NCI-H460 (cell line): ENCODE measurements at regions not wholly inside any gene's neighbourhood (a gene's known extent, or its start where the extent isn't known, plus 50 kb on each side); places are given as distances from the start of the nearest gene placed in this dataset.

Experiments used
- DNase-seq: peaks from one replicate; pipeline ENCODE4 v3.0.0-alpha.2; 2016; ENCODE audit warnings: low read depth; ENCODE audit errors: extremely low read depth

DNA sequence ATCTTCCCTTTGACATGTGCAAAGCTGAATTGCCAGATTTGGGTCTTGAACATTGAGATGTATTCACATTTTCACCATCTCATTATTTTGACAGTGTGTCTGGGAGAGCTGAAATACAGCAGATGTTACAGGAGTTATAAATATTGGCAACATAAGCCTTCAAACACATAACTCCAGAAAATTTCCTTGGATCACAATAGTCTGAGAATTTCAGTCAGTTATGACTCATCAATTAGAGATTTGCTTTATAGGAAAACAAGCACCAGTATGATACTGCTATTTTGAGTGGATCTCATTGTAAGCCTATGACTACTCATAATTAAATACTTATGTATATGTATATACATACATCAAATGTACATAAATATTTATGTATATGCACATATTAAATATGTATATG, 1171.8 kb downstream of the AMY1C start:
- DNase-seq: no peak

DNA sequence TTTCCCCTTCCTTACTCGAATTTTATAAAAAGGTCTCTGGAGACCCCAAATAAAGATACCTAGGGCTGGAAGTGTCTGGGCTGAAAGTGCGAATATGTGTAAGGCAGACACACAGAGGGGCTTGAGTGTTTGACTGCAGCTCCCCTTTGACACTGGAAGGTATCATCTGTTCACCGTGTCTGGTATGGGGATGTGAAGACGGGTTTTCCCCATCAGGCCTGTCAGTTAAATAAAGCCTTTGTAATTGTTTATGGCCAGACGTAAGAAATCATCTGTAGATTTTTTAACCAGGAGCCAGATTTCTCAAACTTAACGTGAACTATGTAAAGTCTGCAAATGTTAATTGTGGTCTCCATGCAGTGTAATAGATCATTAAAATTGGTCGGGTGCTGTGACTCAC, 1173.4 kb downstream of the AMY1C start:
- DNase-seq: no peak

DNA sequence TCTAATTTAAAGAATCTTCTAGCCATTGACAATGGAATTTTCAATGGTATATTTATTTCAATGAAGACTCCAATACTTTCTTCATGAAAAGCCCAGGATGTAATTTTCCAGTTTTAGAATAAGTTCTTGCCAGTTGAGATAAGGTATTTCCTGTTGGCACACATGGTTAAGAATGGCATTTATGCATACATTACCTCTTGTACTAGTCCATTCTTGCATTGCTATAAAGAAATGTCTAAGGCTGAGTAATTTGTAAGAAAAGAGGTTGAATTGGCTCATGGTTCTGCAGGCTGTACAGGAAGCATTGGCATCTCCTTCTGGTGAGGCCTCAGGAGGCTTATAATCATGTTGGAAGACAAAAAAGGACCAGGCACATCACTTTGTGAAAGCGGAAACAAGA, 1179.6 kb downstream of the AMY1C start:
- DNase-seq: no peak

DNA sequence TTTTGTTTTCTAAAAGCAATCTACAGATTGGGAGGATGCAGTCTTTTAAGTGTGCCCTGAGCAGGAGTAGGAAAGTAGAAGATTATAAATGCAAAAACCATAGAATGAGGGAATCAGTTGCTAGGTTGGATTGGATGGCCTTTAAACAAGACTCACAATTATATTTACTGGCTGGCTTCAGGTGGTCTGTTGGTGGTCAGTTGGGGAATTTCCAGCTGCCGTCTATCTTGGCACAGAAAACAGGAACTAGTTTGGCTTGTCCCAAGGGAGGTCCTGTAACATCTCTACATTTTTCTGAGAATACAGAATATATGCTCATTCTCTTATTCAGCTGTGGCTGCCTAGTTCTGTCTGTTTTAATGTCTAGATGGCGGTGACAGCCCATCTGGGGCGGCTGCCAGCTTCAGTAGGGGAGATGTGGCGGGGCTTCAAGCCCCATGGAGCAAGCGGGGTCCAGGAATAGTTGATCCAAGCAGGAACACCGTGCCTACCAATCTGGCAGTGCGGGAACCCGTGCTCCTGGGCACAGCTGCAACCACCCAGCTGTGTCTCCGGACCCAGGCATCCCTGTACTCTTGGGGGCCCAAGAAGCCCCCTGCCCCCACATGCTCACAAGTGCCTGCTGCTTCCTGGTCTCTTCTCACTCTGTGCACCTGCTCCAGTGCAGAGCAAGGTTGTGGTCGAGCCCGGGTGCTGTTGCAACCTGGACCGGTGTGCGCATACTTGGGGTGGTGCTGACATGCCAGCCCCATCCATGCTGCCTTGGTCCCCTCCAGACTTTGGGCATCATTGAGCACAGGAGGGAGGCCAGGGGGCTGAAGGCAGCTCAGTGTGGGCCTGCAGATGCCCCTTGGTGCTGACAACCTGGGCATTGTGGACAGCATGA, 1182.6 kb downstream of the AMY1C start:
- DNase-seq: no peak

DNA sequence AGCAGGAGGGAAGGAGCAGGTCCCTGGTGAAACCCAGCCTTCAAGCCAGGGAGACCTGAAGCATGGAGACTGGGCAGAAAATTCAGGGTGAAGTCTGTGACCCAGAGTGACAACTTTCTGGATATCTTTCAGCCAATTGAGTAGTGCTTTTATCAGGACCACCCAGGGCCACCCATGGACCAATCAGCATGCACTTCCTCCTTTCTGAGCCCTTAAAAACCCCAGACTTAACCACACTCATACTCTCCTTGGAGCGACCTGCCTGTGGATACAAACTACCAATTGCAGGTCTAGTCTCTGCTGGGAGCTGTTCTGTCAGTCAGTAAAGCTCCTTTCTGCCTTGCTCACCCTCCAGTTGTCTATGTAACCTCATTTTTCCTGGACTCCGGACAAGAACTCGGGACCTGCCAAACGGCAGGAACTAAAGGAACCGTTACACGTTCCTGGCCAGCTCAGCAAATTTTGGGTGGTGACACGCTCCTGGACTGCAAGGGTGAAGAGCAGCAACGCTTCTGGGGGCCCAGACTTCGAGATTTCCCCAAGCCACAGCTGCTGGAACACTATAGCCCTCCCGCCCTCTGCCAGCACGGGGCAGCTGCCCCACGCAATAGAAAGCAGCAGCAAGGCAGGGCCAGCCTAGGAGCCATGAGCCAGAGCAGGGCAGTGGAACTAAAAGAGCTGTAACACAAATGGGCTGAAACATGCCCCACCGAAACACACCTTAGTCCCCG, 1183.4 kb downstream of the AMY1C start:
- no peak for DNase-seq

DNA sequence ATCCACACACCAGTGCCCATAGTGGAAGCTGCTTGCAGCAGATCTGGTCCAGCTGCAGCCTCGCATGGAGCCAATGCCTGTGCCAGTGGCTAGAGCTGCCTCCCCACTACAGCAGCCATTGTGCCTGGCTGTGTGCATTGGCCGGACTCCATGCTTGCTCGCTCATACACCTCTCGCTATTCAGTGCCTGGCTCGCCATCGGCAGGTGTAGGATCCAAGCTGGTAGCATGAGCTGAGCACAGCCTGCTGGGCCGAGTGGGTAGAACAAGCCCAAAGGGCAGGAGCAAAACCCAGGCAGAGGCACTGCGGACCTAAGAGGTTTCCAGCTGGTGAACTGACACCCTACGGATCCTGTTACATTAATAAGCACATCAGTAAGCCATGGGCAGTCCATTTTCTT, 1184.1 kb downstream of the AMY1C start:
- DNase-seq: no peak

DNA sequence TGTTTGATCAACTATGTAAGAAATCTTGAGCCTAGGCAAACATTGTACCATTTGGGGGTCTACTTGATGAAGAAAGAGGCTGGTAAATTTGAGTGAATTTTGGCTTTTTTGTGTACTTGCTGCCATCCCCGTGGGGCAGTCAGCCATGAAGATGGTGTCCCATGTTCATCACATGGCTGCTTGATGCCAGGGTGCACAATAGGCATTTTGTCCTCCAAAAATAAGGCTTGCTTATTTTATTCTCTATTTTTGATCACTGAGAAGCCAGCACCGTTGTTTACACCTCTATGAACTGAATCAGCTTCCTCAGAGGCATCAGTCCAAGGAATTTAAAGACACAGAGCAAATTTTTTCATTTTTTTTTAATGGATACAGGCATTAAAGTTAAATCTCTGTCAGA, 1195.7 kb downstream of the AMY1C start:
- DNase-seq: no peak

DNA sequence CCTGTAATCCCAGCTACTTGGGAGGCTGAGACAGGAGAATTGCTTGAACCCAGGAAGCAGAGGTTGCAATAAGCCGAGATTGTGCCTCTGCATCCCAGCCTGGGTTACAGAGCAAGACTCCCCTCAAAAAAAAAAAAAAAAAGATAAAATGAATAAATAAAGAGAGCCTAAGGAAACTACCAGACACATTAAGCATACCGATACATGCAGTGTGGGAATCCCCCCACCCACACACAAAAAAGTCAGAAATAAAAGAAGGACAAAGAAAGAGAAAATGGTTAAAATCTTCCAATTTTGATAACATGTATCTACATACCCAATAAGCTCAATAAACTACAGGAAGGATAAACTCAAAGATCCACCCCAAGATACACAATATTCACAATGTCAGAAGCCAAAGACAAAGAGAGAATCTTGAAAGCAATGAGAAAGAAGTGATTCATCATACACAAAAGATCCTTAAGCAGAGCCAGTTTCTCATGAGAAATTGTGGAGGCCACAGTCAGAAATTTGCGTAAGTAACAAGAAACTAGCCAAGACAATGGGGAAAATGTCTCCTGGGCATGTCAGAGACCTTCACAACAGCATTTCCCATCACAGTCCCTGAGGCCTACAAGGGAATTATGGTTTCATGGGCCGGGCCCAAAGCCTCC, 1197.0 kb downstream of the AMY1C start:
- no peak for DNase-seq

DNA sequence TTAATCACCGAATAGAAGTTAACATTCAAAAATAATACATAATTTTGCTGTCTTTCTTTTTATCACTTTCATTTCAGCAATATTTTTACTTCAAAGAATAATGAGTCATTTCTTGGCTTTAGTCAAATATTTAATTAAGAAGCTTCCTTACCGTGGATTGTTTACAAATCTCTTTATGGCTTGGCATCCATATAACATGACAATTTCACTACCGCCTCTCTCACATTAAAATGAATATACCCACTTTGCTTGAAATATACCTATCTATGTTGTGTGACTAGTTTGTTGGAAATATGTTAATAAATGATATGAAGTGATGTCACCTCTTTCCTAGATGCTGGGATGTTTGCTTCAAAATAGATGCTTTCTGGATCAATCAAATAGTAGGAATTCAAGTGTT, 1203.9 kb downstream of the AMY1C start:
- DNase-seq: no peak

DNA sequence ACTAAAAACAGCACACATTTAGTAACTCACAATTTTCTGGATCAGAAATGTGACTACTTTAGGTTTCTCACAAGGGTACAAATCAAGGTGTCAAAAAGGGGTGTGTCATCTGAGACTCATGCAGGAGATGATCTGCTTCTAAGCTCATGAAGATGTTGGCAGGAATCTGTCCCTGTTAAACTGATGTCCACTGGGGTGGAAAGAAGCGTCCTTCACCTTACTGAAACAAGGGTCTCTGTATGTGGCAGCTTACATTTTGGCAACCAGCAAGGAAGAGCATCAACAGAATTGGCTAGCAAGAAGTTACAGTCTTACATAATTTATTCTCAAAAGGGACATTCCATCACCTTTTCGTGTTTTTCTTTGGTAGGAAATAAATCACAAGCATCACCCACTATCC, 1223.8 kb downstream of the AMY1C start:
- DNase-seq: no peak

DNA sequence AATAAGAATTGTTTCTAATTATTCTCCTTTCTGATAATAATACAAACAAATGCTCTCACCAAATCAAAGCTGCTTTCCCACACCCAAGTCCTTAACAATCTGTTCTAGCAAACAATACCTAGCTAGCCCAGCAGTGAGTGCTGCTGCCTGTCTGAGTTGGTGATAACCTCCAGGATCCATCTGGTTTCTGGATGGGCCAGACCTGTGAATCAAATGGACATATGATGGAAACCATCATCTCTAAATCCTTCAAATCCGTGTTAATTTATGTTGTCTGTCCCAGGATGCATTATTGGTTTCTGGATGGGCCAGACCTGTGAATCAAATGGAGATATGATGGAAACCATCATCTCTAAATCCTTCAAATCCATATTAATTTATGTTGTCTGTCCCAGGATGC, 1230.0 kb downstream of the AMY1C start:
- DNase-seq: no peak

DNA sequence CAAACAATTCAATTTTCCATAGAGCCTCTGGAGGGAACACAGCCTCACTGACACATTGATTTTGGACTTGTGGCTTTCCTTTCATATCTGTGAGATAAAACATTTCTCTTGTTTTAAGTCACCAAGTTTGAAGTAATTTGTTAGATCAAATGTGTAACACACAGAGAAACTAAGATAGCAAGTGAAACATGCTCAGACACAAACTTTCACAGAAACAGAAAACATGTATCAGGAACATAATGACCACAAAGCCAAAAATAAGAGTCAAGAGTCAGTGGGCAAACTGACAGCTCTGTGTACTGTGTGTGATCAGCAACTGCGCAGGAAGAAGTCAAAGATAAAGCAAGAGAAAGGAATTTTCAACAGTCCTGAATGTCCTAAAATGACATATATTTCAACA, 1237.5 kb downstream of the AMY1C start:
- DNase-seq: no peak

DNA sequence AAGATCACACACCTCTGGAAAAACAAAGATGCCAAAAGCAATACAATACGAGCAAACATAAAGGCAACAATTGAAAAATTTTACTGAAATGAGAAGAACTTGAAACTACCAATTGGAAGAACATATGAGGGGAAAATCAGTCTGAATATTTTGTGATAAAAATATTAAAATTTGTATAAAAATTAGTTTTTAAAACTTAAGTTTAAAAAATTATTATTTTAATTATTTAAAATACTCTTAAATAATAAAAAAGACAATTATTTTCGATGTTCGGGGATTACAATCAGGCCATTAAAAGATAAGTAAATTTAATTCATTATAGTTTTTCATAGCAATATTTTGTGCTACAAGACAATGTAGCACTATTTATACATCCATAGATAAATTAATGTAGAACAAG, 1239.3 kb downstream of the AMY1C start:
- no peak for DNase-seq

DNA sequence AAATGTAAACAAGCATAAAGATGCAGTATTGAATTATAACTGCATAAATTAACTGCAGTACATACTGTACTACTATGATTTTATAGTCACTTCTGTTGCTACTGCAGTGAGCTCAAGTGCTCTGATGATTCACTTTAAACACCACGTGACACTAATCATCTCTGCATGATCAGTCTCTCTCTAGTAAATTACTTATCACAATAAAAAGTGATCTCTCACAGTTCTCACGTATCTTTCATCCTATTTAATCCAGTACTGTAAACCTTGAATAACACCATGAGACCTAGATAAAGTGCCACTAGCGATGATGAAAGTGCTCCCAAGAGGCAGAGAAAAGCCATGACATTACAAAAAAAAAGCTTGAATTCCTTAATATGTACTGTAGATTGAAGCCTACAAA, 1242.0 kb downstream of the AMY1C start:
- DNase-seq: no peak

DNA sequence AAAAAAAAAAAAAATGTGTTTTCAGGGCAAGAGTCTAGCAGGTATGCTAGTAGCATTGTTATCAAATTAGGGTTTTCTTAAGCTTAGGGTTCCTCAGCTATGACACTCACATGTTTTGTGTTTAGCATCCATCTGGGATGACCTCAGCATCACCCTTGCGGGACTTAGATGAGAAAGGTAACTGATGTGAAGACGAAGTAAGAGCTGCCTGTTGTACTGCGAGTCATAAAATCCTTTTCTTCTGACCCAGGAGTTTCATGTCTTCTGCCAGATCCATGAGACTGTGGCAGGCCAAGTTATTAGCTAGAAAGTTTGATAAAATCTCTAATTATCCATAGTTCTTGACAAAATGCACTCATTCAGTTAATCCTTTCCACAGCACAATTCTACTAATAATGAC, 1251.1 kb downstream of the AMY1C start:
- DNase-seq: no peak

DNA sequence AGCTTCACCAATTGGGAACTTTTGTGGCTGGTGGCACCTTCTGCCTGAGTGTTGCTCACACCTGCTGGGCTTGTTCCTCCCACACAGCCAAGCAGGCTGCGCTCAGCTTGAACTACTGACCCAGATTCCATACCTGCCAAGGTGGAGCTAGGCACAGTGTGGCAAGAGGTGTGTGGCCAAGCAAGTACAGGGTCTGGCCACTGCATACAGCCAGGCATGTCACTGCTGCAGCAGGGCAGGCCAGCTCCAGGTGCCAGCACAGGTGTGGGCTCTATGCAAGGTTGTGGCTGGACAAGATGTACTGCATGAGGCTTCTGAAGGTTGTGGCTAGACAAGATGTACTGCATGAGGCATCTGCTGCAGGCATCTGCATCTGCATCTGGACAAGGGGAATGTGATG, 1254.8 kb downstream of the AMY1C start:
- no peak for DNase-seq

DNA sequence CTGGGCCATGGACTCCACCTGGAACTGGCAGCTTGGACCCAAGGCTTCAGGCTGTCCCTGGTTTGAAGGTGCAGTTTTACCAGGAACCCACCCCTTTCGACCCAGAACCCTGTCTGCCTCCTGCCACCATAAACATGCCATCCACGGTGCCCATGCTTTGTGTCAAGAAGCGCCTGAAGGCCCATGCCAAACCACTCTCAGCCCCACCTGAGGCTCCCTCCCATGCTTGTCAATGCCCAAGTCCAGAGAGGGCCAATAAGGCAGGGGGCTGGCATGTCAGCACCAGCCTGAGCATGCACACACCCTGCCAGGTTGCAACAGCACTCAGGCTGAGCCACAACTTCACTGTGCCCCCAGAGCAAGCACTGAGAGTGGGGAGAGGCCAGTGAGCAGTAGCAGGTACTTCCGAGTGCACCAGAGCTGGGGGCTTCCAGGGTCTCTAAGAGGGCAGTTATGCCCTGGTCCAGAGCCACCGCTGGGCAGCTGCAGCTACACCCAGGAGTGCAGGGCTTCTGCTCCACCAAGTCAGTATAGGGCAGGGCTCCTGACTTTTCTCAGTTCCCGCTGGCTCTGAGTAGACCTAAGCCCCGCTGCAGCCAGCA, 1256.0 kb downstream of the AMY1C start:
- no peak for DNase-seq

DNA sequence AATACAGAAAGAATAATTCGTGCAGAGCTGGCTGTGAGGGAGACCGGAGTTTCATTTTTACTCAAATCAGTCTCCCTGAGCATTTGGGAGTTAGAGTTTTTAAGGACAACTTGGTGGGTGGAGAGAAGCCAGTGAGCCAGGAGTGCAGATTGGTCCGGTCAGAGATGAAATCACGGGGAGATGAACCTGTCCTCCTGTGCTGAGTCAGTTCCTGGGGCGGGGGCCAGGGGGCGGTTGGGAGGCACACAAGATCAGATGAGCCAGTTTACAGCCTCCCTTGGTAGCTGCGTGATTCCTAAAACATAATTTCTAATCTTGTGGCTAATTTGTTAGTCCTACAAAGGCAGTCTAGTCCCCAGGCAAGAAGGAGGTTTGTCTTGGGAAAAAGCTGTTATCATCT, 1267.9 kb downstream of the AMY1C start:
- no peak for DNase-seq

DNA sequence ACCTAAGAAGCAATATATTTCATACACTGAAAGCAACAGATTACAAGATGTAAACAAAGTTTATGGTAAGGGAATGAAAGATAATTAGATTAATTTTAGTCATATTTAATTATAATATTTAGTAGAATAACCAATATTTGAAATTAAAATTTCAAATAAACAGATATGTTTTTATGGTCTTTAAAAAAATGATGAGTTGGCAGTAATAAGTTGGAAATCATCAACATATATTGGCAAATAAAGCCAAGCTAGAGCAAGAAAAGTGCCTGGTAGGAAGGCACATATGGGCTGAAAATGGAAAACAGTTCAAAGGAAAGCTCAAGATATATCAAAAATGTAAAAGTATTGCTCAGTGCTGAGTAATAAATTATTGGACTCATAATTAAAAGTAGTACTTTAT, 1274.0 kb downstream of the AMY1C start:
- no peak for DNase-seq

DNA sequence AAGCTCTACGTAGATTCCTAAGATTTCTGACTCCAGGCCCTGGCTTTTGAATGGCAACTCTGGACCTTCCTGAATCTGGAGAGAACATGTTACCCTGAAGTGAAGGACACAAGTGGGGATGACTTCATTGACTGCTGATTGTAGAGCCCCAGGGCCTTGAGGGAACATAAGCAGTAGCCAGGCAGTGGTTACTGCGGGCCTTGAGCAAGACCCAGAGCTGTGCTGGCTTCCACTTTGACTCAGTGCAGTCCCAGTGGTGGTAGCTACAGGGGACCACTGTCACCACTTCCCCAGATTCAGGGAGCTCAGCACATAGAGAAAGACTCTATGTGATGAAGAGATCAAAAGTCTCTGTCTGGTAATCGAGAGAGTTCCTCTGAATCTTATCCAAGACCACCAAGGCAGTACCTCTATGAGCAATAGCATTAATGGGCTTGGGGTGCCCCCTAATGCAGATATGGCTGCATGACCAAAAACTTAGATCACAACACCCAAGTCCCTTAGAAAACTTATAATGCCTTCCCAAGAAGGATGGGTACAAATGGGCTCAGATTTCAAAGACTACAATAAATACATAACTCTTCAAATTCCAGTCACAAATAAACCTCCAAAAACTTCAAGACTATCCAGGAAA, 1278.3 kb downstream of the AMY1C start:
- no peak for DNase-seq

DNA sequence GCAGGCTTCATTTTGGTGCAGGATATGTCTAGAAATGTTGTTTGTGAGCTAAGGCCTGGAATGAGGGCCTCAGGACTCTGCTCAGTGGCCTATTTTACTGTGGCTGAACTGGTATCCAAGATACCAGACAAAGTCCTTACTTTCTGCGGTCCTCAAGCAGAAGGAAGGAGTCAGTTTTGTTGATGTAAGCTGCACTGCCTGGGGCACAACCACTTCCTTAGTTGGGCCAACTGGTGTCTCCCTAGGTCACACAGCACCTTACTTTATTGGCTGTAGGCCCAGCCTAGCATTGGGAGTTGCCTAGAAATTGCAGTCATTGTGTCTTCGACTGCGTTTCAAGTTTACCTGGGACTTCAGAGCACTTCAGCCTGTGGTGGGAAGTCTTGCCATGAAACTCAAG, 1322.7 kb downstream of the AMY1C start:
- no peak for DNase-seq
